ENCODE measurements at regions not wholly inside any gene's neighbourhood (a gene's known extent, or its start where the extent isn't known, plus 50 kb on each side); places are given as distances from the start of the nearest gene placed in this dataset.

- ChIA-PET POLR2A (no interaction called here), CTCF (no interaction called here)
- no peak for TF ChIP-seq POLR2A (IDR thresholded peaks at IDR 0.05; ENCODE audit: low read depth, low read length)
- no peak for TF ChIP-seq MYC (IDR thresholded peaks at IDR 0.05; ENCODE audit: low read depth, low read length)
- no peak for TF ChIP-seq EZH2 (IDR thresholded peaks at IDR 0.05; ENCODE audit: borderline replicate concordance, low read depth, low read length, severe bottlenecking)
- TF ChIP-seq MAX (IDR thresholded peaks at IDR 0.05; ENCODE audit: insufficient read depth, insufficient read length), result no peak
- no peak for TF ChIP-seq CTCF (IDR thresholded peaks at IDR 0.05; ENCODE audit: extremely low read depth in 1 of 2, insufficient read depth in 1 of 2, low read depth in 1 of 2, low read length in 2 of 2)
- TF ChIP-seq GATA2 (IDR thresholded peaks at IDR 0.05; ENCODE audit: insufficient read depth, insufficient read length, low read depth, low read length), result no peak
- no peak for TF ChIP-seq JUN (IDR thresholded peaks at IDR 0.05; ENCODE audit: borderline replicate concordance, insufficient read depth, insufficient read length, low read depth)
- no peak for TF ChIP-seq FOS (IDR thresholded peaks at IDR 0.05; ENCODE audit: borderline replicate concordance, insufficient read depth, low read length)
- no peak for TF ChIP-seq POLR2AphosphoS5 (IDR thresholded peaks at IDR 0.05; ENCODE audit: insufficient read depth, low read depth, low read length)
- Histone ChIP-seq H3K36me3 (ENCODE audit: control insufficient read depth in 2 of 2, extremely low read depth in 1 of 2, insufficient read depth in 2 of 2, low read length in 2 of 2) (no peaks in the 10 kb centered on the region), H3K27ac (ENCODE audit: insufficient read depth, low read depth, low read length) (no peak overlapping the region), H3K4me1 (ENCODE audit: control insufficient read depth, extremely low read depth, insufficient read depth, low read length) (no peaks in the 10 kb centered on the region), H3K4me3 (replicated peaks in 1 of 3; ENCODE audit: insufficient read depth in 1 of 3, low read depth in 1 of 3, low read length in 3 of 3) (no peak overlapping the region), H2AFZ (ENCODE audit: low read depth, low read length) (no peak overlapping the region), H3K9ac (replicated peaks; ENCODE audit: extremely low read depth, insufficient read depth, low read length) (no peak overlapping the region), H3K4me2 (ENCODE audit: insufficient read depth, low read length) (no peak overlapping the region), H3K9me1 (replicated peaks; ENCODE audit: control insufficient read depth, extremely low read depth, insufficient read depth, low read length) (no peaks in the 10 kb centered on the region), H4K20me1 (replicated peaks; ENCODE audit: control insufficient read depth, extremely low read depth, insufficient read depth, low read length) (no peaks in the 10 kb centered on the region), H3K79me2 (ENCODE audit: control insufficient read depth, insufficient read depth, low read length) (no peaks in the 10 kb centered on the region), H3K9me3 (replicated peaks; ENCODE audit: control insufficient read depth, insufficient read depth, low read length) (no peaks in the 10 kb centered on the region), H3K27me3 (ENCODE audit: control insufficient read depth in 2 of 2, insufficient read depth in 2 of 2, low read length in 2 of 2) (no peaks in the 10 kb centered on the region)
- no TSS peak for BruUV-seq (replicated peaks)
- DNase-seq (ENCODE audit: low read depth, low spot score) (no peak), FAIRE-seq (no peak)
- dilution Hi-C loops (cut with MboI; ENCODE audit: extremely low pct_ligation_motif_present, low sequenced_read_pairs) (no loop called here), intact Hi-C loops (cut with micrococcal nuclease) (no loop called here)
Observed at GRCh38 chr2:128512379-128513115, 193.9 kb upstream of the HS6ST1 start.
